HepG2 (cell line): ENCODE measurements at regions not wholly inside any gene's neighbourhood (a gene's known extent, or its start where the extent isn't known, plus 50 kb on each side); places are given as distances from the start of the nearest gene placed in this dataset.

Experiments
- AHR ChIP-seq: IDR thresholded peaks from 2 replicates; pipeline ENCODE4 v1.6.1; 2018; ENCODE audit warnings: missing genetic modification reagents, missing compliant biosample characterization
- EP300 ChIP-seq, 3 experiments: sonication (generic) in 1 of 3; formaldehyde crosslinking in 1 of 3; IDR thresholded peaks; 2 replicates each; pipeline versions ENCODE4 v1.5.1 to v1.6.1; 2011 to 2020; ENCODE audit warnings: low read depth in 2 of 3, low read length in 2 of 3, borderline replicate concordance in 1 of 3, improper control_type of control experiment in 1 of 3, mild to moderate bottlenecking in 1 of 3, missing genetic modification reagents in 1 of 3, moderate library complexity in 1 of 3
- HNRNPL ChIP-seq: fragments of 200-400 bp; formaldehyde crosslinking; IDR thresholded peaks from 2 replicates; pipeline ENCODE4 v1.6.1; 2017; ENCODE audit warnings: mild to moderate bottlenecking, low read depth, low read length
- MXI1 ChIP-seq: IDR thresholded peaks from 3 replicates; pipeline ENCODE4 v1.6.1; 2012; ENCODE audit warnings: low read depth, low read length, inconsistent platforms, borderline replicate concordance
- POLR2A ChIP-seq, 2 experiments: IDR thresholded peaks; 2 replicates each; pipeline ENCODE4 v1.6.1; 2011; ENCODE audit warnings: low read depth in 2 of 2, low read length in 2 of 2, mild to moderate bottlenecking in 1 of 2, moderate library complexity in 1 of 2; ENCODE audit not compliant: insufficient read depth in 1 of 2
- POLR2G ChIP-seq: fragments of 200-400 bp; formaldehyde crosslinking; IDR thresholded peaks from 2 replicates; pipeline ENCODE4 v1.6.1; 2018; ENCODE audit warnings: mild to moderate bottlenecking, low read depth, low read length, moderate library complexity
- TARDBP ChIP-seq: sonication (generic); formaldehyde crosslinking; IDR thresholded peaks from 2 replicates; pipeline ENCODE4 v1.8.0; 2022; ENCODE audit warnings: mild to moderate bottlenecking, missing genetic modification reagents
- ZNF616 ChIP-seq: sonication (generic); formaldehyde crosslinking; IDR thresholded peaks from 2 replicates; pipeline ENCODE4 v1.5.0; 2020; ENCODE audit warnings: low read depth, mild to moderate bottlenecking, missing genetic modification reagents
- ZZZ3 ChIP-seq: sonication (generic); formaldehyde crosslinking; IDR thresholded peaks from 2 replicates; pipeline ENCODE4 v1.4.0; 2020; ENCODE audit warnings: missing genetic modification reagents, mild to moderate bottlenecking, borderline replicate concordance
- TF ChIP-seq, protein P1 (sequence below): sonication (generic); formaldehyde crosslinking; IDR thresholded peaks from 2 replicates; pipeline ENCODE4 v1.8.0; 2022; ENCODE audit warnings: low read depth, missing genetic modification reagents
- TF ChIP-seq, protein P2 (sequence below): sonication (generic); formaldehyde crosslinking; IDR thresholded peaks from 2 replicates; pipeline ENCODE4 v1.4.0; 2020; ENCODE audit warnings: missing genetic modification reagents
- TF ChIP-seq, protein P3 (sequence below): sonication (generic); formaldehyde crosslinking; IDR thresholded peaks from 2 replicates; pipeline ENCODE4 v1.5.0; 2020; ENCODE audit warnings: mild to moderate bottlenecking, missing genetic modification reagents, moderate library complexity
- TF ChIP-seq, protein P4 (sequence below): sonication (generic); formaldehyde crosslinking; IDR thresholded peaks from 2 replicates; pipeline ENCODE4 v1.8.1; 2023; ENCODE audit warnings: mild to moderate bottlenecking, missing genetic modification reagents, borderline replicate concordance

DNA sequence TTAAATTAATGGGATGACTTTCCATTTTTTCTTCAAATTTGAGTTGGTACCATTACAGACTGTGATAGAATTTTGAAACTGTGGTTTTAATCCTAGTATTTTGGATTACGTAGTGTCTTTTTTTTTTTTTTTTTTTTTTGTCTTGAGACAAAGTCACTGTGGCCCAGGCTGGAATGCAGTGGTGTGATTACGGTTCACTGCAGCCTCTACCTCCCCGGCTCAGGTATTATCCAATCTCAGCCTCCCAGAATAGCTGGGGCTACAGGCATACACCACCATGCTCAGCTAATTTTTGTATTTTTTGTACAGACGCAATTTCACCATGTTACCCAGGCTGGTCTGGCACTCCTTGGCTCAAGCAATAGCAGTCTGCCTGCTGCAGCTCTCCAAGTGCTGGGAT lies 87.1 kb downstream of the SOX4 start:
- TF ChIP-seq, protein P1, sequence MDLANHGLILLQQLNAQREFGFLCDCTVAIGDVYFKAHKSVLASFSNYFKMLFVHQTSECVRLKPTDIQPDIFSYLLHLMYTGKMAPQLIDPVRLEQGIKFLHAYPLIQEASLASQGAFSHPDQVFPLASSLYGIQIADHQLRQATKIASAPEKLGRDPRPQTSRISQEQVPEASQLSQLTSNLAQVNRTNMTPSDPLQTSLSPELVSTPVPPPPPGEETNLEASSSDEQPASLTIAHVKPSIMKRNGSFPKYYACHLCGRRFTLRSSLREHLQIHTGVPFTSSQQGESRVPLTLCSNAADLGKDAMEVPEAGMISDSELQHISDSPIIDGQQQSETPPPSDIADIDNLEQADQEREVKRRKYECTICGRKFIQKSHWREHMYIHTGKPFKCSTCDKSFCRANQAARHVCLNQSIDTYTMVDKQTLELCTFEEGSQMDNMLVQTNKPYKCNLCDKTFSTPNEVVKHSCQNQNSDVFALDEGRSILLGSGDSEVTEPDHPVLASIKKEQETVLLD (CRISPR knock-in tag), result no peak
- TF ChIP-seq TARDBP (CRISPR knock-in tag) (no peak), HNRNPL (no peak), AHR (no peak), MXI1 (no peak), POLR2G (no peak), ZZZ3 (CRISPR knock-in tag) (no peak), EP300 (IDR thresholded peaks at IDR 0.05; ENCODE audit: low read depth in 2 of 2, low read length in 2 of 2) (no peak), EP300 (CRISPR knock-in tag; IDR thresholded peaks at IDR 0.05; ENCODE audit: borderline replicate concordance) (no peak), POLR2A (IDR thresholded peaks at IDR 0.05; ENCODE audit: insufficient read depth in 1 of 2, low read depth in 2 of 2, low read length in 2 of 2) (no peak), ZNF616 (CRISPR knock-in tag) (no peak)
- TF ChIP-seq, protein P2, sequence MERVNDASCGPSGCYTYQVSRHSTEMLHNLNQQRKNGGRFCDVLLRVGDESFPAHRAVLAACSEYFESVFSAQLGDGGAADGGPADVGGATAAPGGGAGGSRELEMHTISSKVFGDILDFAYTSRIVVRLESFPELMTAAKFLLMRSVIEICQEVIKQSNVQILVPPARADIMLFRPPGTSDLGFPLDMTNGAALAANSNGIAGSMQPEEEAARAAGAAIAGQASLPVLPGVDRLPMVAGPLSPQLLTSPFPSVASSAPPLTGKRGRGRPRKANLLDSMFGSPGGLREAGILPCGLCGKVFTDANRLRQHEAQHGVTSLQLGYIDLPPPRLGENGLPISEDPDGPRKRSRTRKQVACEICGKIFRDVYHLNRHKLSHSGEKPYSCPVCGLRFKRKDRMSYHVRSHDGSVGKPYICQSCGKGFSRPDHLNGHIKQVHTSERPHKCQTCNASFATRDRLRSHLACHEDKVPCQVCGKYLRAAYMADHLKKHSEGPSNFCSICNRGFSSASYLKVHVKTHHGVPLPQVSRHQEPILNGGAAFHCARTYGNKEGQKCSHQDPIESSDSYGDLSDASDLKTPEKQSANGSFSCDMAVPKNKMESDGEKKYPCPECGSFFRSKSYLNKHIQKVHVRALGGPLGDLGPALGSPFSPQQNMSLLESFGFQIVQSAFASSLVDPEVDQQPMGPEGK (CRISPR knock-in tag), result no peak
- TF ChIP-seq, protein P3, sequence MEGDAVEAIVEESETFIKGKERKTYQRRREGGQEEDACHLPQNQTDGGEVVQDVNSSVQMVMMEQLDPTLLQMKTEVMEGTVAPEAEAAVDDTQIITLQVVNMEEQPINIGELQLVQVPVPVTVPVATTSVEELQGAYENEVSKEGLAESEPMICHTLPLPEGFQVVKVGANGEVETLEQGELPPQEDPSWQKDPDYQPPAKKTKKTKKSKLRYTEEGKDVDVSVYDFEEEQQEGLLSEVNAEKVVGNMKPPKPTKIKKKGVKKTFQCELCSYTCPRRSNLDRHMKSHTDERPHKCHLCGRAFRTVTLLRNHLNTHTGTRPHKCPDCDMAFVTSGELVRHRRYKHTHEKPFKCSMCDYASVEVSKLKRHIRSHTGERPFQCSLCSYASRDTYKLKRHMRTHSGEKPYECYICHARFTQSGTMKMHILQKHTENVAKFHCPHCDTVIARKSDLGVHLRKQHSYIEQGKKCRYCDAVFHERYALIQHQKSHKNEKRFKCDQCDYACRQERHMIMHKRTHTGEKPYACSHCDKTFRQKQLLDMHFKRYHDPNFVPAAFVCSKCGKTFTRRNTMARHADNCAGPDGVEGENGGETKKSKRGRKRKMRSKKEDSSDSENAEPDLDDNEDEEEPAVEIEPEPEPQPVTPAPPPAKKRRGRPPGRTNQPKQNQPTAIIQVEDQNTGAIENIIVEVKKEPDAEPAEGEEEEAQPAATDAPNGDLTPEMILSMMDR (CRISPR knock-in tag), result no peak
- TF ChIP-seq, protein P4, sequence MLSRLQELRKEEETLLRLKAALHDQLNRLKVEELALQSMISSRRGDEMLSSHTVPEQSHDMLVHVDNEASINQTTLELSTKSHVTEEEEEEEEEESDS (CRISPR knock-in tag), result no peak
